Uterus (tissue), 2 donors: ENCODE measurements at regions not wholly inside any gene's neighbourhood (a gene's known extent, or its start where the extent isn't known, plus 50 kb on each side); places are given as distances from the start of the nearest gene placed in this dataset.

Source experiments
- POLR2A ChIP-seq, 2 donors: fragments of 450-650 bp; IDR thresholded peaks; one replicate each; pipeline ENCODE4 v1.6.1; 2016; ENCODE audit warnings: antibody characterized with exemption in 2 of 2, mild to moderate bottlenecking in 1 of 2, moderate library complexity in 1 of 2
- TF ChIP-seq, protein P1 (sequence below), 4 experiments: fragments of 200-600 bp in 2 of 4; fragments of 450-650 bp in 2 of 4; sonication (generic) in 2 of 4; IDR thresholded peaks; one replicate each; pipeline ENCODE4 v1.5.1; 2016 to 2019; ENCODE audit warnings: antibody characterized with exemption in 4 of 4, mild to moderate bottlenecking in 2 of 4, moderate library complexity in 1 of 4

DNA sequence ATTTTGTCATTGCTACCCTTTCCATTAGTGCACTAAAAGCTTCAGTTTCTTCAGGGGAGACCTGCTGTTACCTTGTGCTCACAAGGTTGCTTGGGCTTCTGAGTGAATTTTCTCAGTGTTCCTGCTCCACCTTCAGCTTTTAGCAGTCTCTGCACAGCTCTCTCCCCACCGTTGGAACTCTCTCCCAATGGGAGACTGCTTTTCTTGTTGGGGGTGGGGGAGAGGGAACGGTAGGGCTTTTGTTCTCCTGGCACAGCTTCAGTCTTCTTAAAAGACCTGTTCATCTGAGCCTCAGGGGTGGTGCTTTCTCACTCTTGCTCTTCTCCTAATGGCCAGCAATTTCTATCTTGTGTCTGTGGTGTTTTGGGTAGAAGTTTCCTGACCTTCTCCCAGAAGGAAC lies 915.7 kb downstream of the EFNA5 start:
- TF ChIP-seq, protein P1, sequence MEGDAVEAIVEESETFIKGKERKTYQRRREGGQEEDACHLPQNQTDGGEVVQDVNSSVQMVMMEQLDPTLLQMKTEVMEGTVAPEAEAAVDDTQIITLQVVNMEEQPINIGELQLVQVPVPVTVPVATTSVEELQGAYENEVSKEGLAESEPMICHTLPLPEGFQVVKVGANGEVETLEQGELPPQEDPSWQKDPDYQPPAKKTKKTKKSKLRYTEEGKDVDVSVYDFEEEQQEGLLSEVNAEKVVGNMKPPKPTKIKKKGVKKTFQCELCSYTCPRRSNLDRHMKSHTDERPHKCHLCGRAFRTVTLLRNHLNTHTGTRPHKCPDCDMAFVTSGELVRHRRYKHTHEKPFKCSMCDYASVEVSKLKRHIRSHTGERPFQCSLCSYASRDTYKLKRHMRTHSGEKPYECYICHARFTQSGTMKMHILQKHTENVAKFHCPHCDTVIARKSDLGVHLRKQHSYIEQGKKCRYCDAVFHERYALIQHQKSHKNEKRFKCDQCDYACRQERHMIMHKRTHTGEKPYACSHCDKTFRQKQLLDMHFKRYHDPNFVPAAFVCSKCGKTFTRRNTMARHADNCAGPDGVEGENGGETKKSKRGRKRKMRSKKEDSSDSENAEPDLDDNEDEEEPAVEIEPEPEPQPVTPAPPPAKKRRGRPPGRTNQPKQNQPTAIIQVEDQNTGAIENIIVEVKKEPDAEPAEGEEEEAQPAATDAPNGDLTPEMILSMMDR (IDR thresholded peaks at IDR 0.05), result no peak
- TF ChIP-seq POLR2A (IDR thresholded peaks at IDR 0.05), result no peak
